HCT116 (cell line): ENCODE measurements at regions not wholly inside any gene's neighbourhood (a gene's known extent, or its start where the extent isn't known, plus 50 kb on each side); places are given as distances from the start of the nearest gene placed in this dataset.

Experiments used
- ATAC-seq: fragments of 200-7000 bp; cut with Tn5 transposase; 2 replicates; pipeline ENCODE4 v1.9.1; 2020; ENCODE audit warnings: mild to moderate bottlenecking, moderate library complexity
- BruUV-seq: library from RNA; stranded (reverse); fragments of 400-500 nt; replicated peaks from 2 replicates; lab custom pipeline; 2021; lab: Mats Ljungman, UMichigan
- CTCF ChIA-PET: fragments of 300-600 bp; sonication (Branson Sonifier 250); formaldehyde crosslinking; loops from one replicate; lab custom pipeline; 2021; ENCODE audit warnings: antibody characterized with exemption; lab: Charles Lee
- POLR2A ChIA-PET: fragments of 300-600, 350-600 bp; sonication (Branson Sonifier 250); formaldehyde crosslinking; loops from one replicate; lab custom pipeline; 2021; ENCODE audit warnings: antibody characterized with exemption; lab: Charles Lee
- RAD21 ChIA-PET, 2 experiments: fragments of 300-600 bp; sonication (Branson Sonifier 250); formaldehyde crosslinking; loops; one replicate each; lab custom pipeline; 2023; ENCODE audit warnings: low total read pairs in 2 of 2; ENCODE audit not compliant: uncharacterized antibody in 2 of 2, unreplicated experiment in 2 of 2, low non-redundant PET in 1 of 2; lab: Charles Lee
- DNase-seq: peaks from one replicate; pipeline ENCODE4 v3.0.0-alpha.2; 2010; ENCODE audit warnings: low read depth, low spot score
- H2AFZ ChIP-seq: fragments of 200-600 bp; shearing (Covaris generic), sonication (generic); 2 replicates; pipeline ENCODE4 v1.6.1; 2017; ENCODE audit warnings: low read depth, mixed run types, mixed read lengths, antibody characterized with exemption, low read length; ENCODE audit not compliant: poor library complexity, severe bottlenecking
- H3K27ac ChIP-seq: 2 replicates; pipeline ENCODE4 v1.5.1; 2012; ENCODE audit warnings: low read depth, low read length
- H3K27me3 ChIP-seq: fragments of 200-600 bp; sonication (generic); 2 replicates; pipeline ENCODE4 v1.6.1; 2016; ENCODE audit warnings: mixed run types, low read length, mixed read lengths; ENCODE audit not compliant: insufficient read depth
- H3K36me3 ChIP-seq, 2 experiments: fragments of 200-500 bp in 1 of 2; fragments of 200-600 bp in 1 of 2; sonication (Bioruptor generic) in 1 of 2; sonication (generic) in 1 of 2; 2 replicates each; pipeline versions ENCODE4 v1.5.1 to v1.6.1; 2014 to 2016; ENCODE audit warnings: low read length in 2 of 2, inconsistent platforms in 1 of 2, mixed read lengths in 1 of 2, mixed run types in 1 of 2; ENCODE audit not compliant: insufficient read depth in 2 of 2, control insufficient read depth in 1 of 2
- H3K4me1 ChIP-seq, 2 experiments: fragments of 200-600 bp in 1 of 2; sonication (generic) in 1 of 2; 2 replicates each; pipeline versions ENCODE4 v1.5.1 to v1.6.1; 2012 to 2017; ENCODE audit warnings: low read length in 2 of 2, inconsistent platforms in 1 of 2, mild to moderate bottlenecking in 1 of 2, mixed read lengths in 1 of 2, mixed run types in 1 of 2, moderate library complexity in 1 of 2; ENCODE audit not compliant: insufficient read depth in 2 of 2, control insufficient read depth in 1 of 2
- H3K4me2 ChIP-seq: fragments of 200-600 bp; sonication (generic); 2 replicates; pipeline ENCODE4 v1.6.1; 2017; ENCODE audit warnings: mixed run types, low read length, mixed read lengths
- H3K4me3 ChIP-seq, 2 experiments: fragments of 200-600 bp in 1 of 2; sonication (generic) in 1 of 2; replicated peaks in 1 of 2; 2 replicates each; pipeline ENCODE4 v1.5.1; 2011 to 2016; ENCODE audit warnings: low read length in 2 of 2, control low read depth in 1 of 2, low read depth in 1 of 2, mild to moderate bottlenecking in 1 of 2, mixed read lengths in 1 of 2, mixed run types in 1 of 2
- H3K79me2 ChIP-seq: fragments of 200-600 bp; sonication (generic); 2 replicates; pipeline ENCODE4 v1.6.1; 2017; ENCODE audit warnings: mild to moderate bottlenecking, mixed run types, low read length, moderate library complexity, mixed read lengths; ENCODE audit not compliant: insufficient read depth
- H3K9ac ChIP-seq: fragments of 200-600 bp; sonication (generic); 2 replicates; pipeline ENCODE4 v1.6.1; 2016; ENCODE audit warnings: low read length, mixed read lengths
- H3K9me2 ChIP-seq: fragments of 200-600 bp; sonication (generic), shearing (Covaris generic); 2 replicates; pipeline ENCODE4 v1.6.1; 2017; ENCODE audit warnings: mixed run types, mild to moderate bottlenecking, moderate library complexity; ENCODE audit not compliant: insufficient read depth
- H3K9me3 ChIP-seq, 2 experiments: fragments of 200-500 bp in 1 of 2; fragments of 200-600 bp in 1 of 2; sonication (Bioruptor generic) in 1 of 2; sonication (generic) in 1 of 2; 2 replicates each; pipeline ENCODE4 v1.6.1; 2014 to 2017; ENCODE audit warnings: low read length in 2 of 2, mixed read lengths in 2 of 2, inconsistent platforms in 1 of 2, low read depth in 1 of 2, mild to moderate bottlenecking in 1 of 2, mixed run types in 1 of 2, moderate library complexity in 1 of 2; ENCODE audit not compliant: control insufficient read depth in 1 of 2, insufficient read depth in 1 of 2
- H4K20me1 ChIP-seq: fragments of 200-600 bp; sonication (generic), shearing (Covaris generic); 2 replicates; pipeline ENCODE4 v1.6.1; 2017; ENCODE audit warnings: mixed run types, mild to moderate bottlenecking, moderate library complexity; ENCODE audit not compliant: insufficient read depth
- CBX3 ChIP-seq: IDR thresholded peaks from 2 replicates; pipeline ENCODE4 v1.6.1; 2012; ENCODE audit warnings: low read depth
- CEBPB ChIP-seq: IDR thresholded peaks from 2 replicates; pipeline ENCODE4 v1.6.1; 2012; ENCODE audit warnings: low read depth
- CTCF ChIP-seq, 3 experiments: fragments of 200-600 bp in 1 of 3; sonication (generic) in 1 of 3; IDR thresholded peaks in 2 of 3; conservative IDR thresholded peaks in 1 of 3; 2 replicates each; pipeline ENCODE4 v1.5.1; 2012 to 2017; ENCODE audit warnings: low read depth in 2 of 3, low read length in 2 of 3, antibody characterized with exemption in 1 of 3, borderline replicate concordance in 1 of 3, control low read depth in 1 of 3, mild to moderate bottlenecking in 1 of 3, mixed read lengths in 1 of 3, mixed run types in 1 of 3, moderate library complexity in 1 of 3; ENCODE audit not compliant: insufficient read depth in 1 of 3
- ELF1 ChIP-seq: IDR thresholded peaks from 2 replicates; pipeline ENCODE4 v1.6.1; 2012; ENCODE audit warnings: low read depth, borderline replicate concordance
- EZH2phosphoT487 ChIP-seq: fragments of 200-600 bp; IDR thresholded peaks from 2 replicates; pipeline ENCODE4 v1.6.1; 2018; ENCODE audit warnings: antibody characterized with exemption, borderline replicate concordance
- POLR2A ChIP-seq: IDR thresholded peaks from 2 replicates; pipeline ENCODE4 v1.7.0; 2011; ENCODE audit warnings: borderline replicate concordance; ENCODE audit not compliant: insufficient read depth, insufficient read length; ENCODE audit errors: extremely low read depth
- POLR2AphosphoS5 ChIP-seq: IDR thresholded peaks from 2 replicates; pipeline ENCODE4 v1.6.1; 2011; ENCODE audit warnings: mild to moderate bottlenecking, low read depth, low read length, moderate library complexity
- SIN3A ChIP-seq: IDR thresholded peaks from 2 replicates; pipeline ENCODE4 v1.6.1; 2012; ENCODE audit warnings: low read depth
- SP1 ChIP-seq: IDR thresholded peaks from 2 replicates; pipeline ENCODE4 v1.6.1; 2012; ENCODE audit warnings: low read depth
- TCF7L2 ChIP-seq: IDR thresholded peaks from 2 replicates; pipeline ENCODE4 v1.7.0; 2011; ENCODE audit warnings: borderline replicate concordance, inconsistent platforms; ENCODE audit not compliant: insufficient read depth, insufficient read length; ENCODE audit errors: extremely low read depth
- YY1 ChIP-seq: IDR thresholded peaks from 2 replicates; pipeline ENCODE4 v1.6.1; 2011; ENCODE audit warnings: low read length, low read depth, moderate library complexity, mild to moderate bottlenecking; ENCODE audit not compliant: insufficient replicate concordance; ENCODE audit errors: extremely low read depth
- intact Hi-C: fragments of 100-400 bp; cut with micrococcal nuclease; formaldehyde crosslinking; loops from 2 replicates; pipeline ENCODE4 v1.10.0; 2022
- TF ChIP-seq, protein P1 (sequence below): IDR thresholded peaks from 2 replicates; pipeline ENCODE4 v1.6.1; 2012
- TF ChIP-seq, protein P2 (sequence below): IDR thresholded peaks from 2 replicates; pipeline ENCODE4 v1.6.1; 2012; ENCODE audit warnings: low read depth
- TF ChIP-seq, protein P3 (sequence below): IDR thresholded peaks from 2 replicates; pipeline ENCODE4 v1.6.1; 2011; ENCODE audit warnings: mild to moderate bottlenecking, low read length, moderate library complexity; ENCODE audit not compliant: insufficient replicate concordance; ENCODE audit errors: extremely low read depth

- ChIA-PET POLR2A (no interaction called here), CTCF (no interaction called here), RAD21 (no interaction called here)
- H3K27me3 ChIP-seq: peaks cover 31% of the 10 kb centered on the region
- H4K20me1 ChIP-seq: no peaks in the 10 kb centered on the region
- BruUV-seq: no TSS peak
- ATAC-seq (no peak), DNase-seq (no peak)
- no peak overlapping the region for H3K4me2 ChIP-seq
- H3K9me2 ChIP-seq: no peaks in the 10 kb centered on the region
- no peaks in the 10 kb centered on the region for H3K36me3 ChIP-seq
- no peaks in the 10 kb centered on the region for H3K79me2 ChIP-seq
- TF ChIP-seq, protein P1, sequence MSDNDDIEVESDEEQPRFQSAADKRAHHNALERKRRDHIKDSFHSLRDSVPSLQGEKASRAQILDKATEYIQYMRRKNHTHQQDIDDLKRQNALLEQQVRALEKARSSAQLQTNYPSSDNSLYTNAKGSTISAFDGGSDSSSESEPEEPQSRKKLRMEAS: no peak
- no peak for TF ChIP-seq POLR2AphosphoS5
- TF ChIP-seq ELF1: no peak
- TF ChIP-seq CEBPB: no peak
- no peak for TF ChIP-seq CTCF (IDR thresholded peaks at IDR 0.05 in 2 of 3, conservative IDR thresholded peaks at IDR 0.05 in 1 of 3; ENCODE audit: borderline replicate concordance in 1 of 3, insufficient read depth in 1 of 3, low read depth in 2 of 3, low read length in 2 of 3)
- TF ChIP-seq, protein P2, sequence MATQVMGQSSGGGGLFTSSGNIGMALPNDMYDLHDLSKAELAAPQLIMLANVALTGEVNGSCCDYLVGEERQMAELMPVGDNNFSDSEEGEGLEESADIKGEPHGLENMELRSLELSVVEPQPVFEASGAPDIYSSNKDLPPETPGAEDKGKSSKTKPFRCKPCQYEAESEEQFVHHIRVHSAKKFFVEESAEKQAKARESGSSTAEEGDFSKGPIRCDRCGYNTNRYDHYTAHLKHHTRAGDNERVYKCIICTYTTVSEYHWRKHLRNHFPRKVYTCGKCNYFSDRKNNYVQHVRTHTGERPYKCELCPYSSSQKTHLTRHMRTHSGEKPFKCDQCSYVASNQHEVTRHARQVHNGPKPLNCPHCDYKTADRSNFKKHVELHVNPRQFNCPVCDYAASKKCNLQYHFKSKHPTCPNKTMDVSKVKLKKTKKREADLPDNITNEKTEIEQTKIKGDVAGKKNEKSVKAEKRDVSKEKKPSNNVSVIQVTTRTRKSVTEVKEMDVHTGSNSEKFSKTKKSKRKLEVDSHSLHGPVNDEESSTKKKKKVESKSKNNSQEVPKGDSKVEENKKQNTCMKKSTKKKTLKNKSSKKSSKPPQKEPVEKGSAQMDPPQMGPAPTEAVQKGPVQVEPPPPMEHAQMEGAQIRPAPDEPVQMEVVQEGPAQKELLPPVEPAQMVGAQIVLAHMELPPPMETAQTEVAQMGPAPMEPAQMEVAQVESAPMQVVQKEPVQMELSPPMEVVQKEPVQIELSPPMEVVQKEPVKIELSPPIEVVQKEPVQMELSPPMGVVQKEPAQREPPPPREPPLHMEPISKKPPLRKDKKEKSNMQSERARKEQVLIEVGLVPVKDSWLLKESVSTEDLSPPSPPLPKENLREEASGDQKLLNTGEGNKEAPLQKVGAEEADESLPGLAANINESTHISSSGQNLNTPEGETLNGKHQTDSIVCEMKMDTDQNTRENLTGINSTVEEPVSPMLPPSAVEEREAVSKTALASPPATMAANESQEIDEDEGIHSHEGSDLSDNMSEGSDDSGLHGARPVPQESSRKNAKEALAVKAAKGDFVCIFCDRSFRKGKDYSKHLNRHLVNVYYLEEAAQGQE: no peak
- no peak for TF ChIP-seq TCF7L2
- TF ChIP-seq, protein P3, sequence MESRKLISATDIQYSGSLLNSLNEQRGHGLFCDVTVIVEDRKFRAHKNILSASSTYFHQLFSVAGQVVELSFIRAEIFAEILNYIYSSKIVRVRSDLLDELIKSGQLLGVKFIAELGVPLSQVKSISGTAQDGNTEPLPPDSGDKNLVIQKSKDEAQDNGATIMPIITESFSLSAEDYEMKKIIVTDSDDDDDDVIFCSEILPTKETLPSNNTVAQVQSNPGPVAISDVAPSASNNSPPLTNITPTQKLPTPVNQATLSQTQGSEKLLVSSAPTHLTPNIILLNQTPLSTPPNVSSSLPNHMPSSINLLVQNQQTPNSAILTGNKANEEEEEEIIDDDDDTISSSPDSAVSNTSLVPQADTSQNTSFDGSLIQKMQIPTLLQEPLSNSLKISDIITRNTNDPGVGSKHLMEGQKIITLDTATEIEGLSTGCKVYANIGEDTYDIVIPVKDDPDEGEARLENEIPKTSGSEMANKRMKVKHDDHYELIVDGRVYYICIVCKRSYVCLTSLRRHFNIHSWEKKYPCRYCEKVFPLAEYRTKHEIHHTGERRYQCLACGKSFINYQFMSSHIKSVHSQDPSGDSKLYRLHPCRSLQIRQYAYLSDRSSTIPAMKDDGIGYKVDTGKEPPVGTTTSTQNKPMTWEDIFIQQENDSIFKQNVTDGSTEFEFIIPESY: no peak
- no peak for TF ChIP-seq POLR2A
- TF ChIP-seq YY1: no peak
- TF ChIP-seq EZH2phosphoT487: no peak
- no peak for TF ChIP-seq SP1
- TF ChIP-seq SIN3A: no peak
- TF ChIP-seq CBX3: no peak
- no peaks in the 10 kb centered on the region for H3K4me1 ChIP-seq
- intact Hi-C loops: no loop called here
- no peaks in the 10 kb centered on the region for H3K9me3 ChIP-seq
- no peak overlapping the region for H3K9ac ChIP-seq
- no peak overlapping the region for H2AFZ ChIP-seq
- no peak overlapping the region for H3K4me3 ChIP-seq
- no peak overlapping the region for H3K27ac ChIP-seq
Measured at GRCh38 chr5:160488394-160489325, 67.0 kb downstream of the PTTG1 start.
